H9 (cell line): ENCODE measurements at regions not wholly inside any gene's neighbourhood (a gene's known extent, or its start where the extent isn't known, plus 50 kb on each side); places are given as distances from the start of the nearest gene placed in this dataset.

ENCODE experiments used
- DNase-seq: peaks from one replicate; pipeline ENCODE4 v3.0.0-alpha.2; 2017
- H2AFZ ChIP-seq: one replicate; pipeline ENCODE4 v1.6.1; 2013; ENCODE audit warnings: mild to moderate bottlenecking, low read length, control low read depth, moderate library complexity
- H2AK5ac ChIP-seq: 2 replicates; pipeline ENCODE4 v1.6.1; 2013; ENCODE audit warnings: low read length, control low read depth, mixed read lengths; ENCODE audit not compliant: insufficient read length
- H2BK120ac ChIP-seq: one replicate; pipeline ENCODE4 v1.6.1; 2013; ENCODE audit warnings: low read depth, mild to moderate bottlenecking, low read length, control low read depth, inconsistent platforms; ENCODE audit not compliant: poor library complexity, severe bottlenecking
- H2BK12ac ChIP-seq: 2 replicates; pipeline ENCODE4 v1.6.1; 2013; ENCODE audit warnings: low read length, control low read depth, mixed read lengths, low read depth; ENCODE audit not compliant: insufficient read length
- H2BK15ac ChIP-seq: 2 replicates; pipeline ENCODE4 v1.6.1; 2013; ENCODE audit warnings: low read depth, low read length, control low read depth
- H2BK20ac ChIP-seq: one replicate; pipeline ENCODE4 v1.6.1; 2013; ENCODE audit warnings: low read depth, mild to moderate bottlenecking, low read length, control low read depth, inconsistent platforms; ENCODE audit not compliant: poor library complexity, severe bottlenecking
- H2BK5ac ChIP-seq: 2 replicates; pipeline ENCODE4 v1.6.1; 2013; ENCODE audit warnings: low read length, control low read depth, mixed read lengths; ENCODE audit not compliant: insufficient read length
- H3K14ac ChIP-seq: 2 replicates; pipeline ENCODE4 v1.6.1; 2013; ENCODE audit warnings: low read length, control low read depth; ENCODE audit not compliant: insufficient read depth
- H3K18ac ChIP-seq: 2 replicates; pipeline ENCODE4 v1.6.1; 2013; ENCODE audit warnings: low read depth, mild to moderate bottlenecking, mixed read lengths, low read length, control low read depth; ENCODE audit not compliant: insufficient read length
- H3K23ac ChIP-seq: 2 replicates; pipeline ENCODE4 v1.6.1; 2013; ENCODE audit warnings: low read length, control low read depth, mixed read lengths, low read depth; ENCODE audit not compliant: insufficient read length
- H3K23me2 ChIP-seq: 2 replicates; pipeline ENCODE4 v1.6.1; 2013; ENCODE audit warnings: low read depth, mild to moderate bottlenecking, mixed read lengths, low read length, control low read depth; ENCODE audit not compliant: insufficient read length, poor library complexity, severe bottlenecking
- H3K27ac ChIP-seq: 2 replicates; pipeline ENCODE4 v1.5.1; 2013; ENCODE audit warnings: low read length, control low read depth, mixed read lengths, low read depth; ENCODE audit not compliant: insufficient read length
- H3K27me3 ChIP-seq: 2 replicates; pipeline ENCODE4 v1.6.1; 2013; ENCODE audit warnings: low read length, control low read depth, inconsistent platforms; ENCODE audit not compliant: insufficient read depth
- H3K4ac ChIP-seq: 2 replicates; pipeline ENCODE4 v1.6.1; 2013; ENCODE audit warnings: low read depth, mild to moderate bottlenecking, control low read depth, inconsistent platforms, low read length, moderate library complexity
- H3K4me1 ChIP-seq: 2 replicates; pipeline ENCODE4 v1.6.1; 2013; ENCODE audit warnings: low read length, control low read depth, inconsistent platforms; ENCODE audit not compliant: insufficient read depth
- H3K4me2 ChIP-seq: 2 replicates; pipeline ENCODE4 v1.6.1; 2013; ENCODE audit warnings: low read length, control low read depth, mixed read lengths; ENCODE audit not compliant: insufficient read length, insufficient read depth
- H3K56ac ChIP-seq: 2 replicates; pipeline ENCODE4 v1.6.1; 2013; ENCODE audit warnings: low read depth, mild to moderate bottlenecking, mixed read lengths, low read length, control low read depth; ENCODE audit not compliant: insufficient read length
- H3K79me1 ChIP-seq: 2 replicates; pipeline ENCODE4 v1.6.1; 2013; ENCODE audit warnings: low read depth, mild to moderate bottlenecking, moderate library complexity, low read length, control low read depth, inconsistent platforms; ENCODE audit not compliant: insufficient read depth, poor library complexity, severe bottlenecking
- H3K79me2 ChIP-seq: 2 replicates; pipeline ENCODE4 v1.6.1; 2013; ENCODE audit warnings: low read length, control low read depth, inconsistent platforms; ENCODE audit not compliant: insufficient read depth
- H3K9ac ChIP-seq: 2 replicates; pipeline ENCODE4 v1.6.1; 2013; ENCODE audit warnings: low read length, control low read depth, mixed read lengths; ENCODE audit not compliant: insufficient read length; ENCODE audit errors: extremely low read depth
- H3K9me3 ChIP-seq: one replicate; pipeline ENCODE4 v1.6.1; 2013; ENCODE audit warnings: low read depth, low read length, inconsistent platforms; ENCODE audit not compliant: control insufficient read depth
- H3T11ph ChIP-seq: one replicate; pipeline ENCODE4 v1.6.1; 2013; ENCODE audit warnings: mild to moderate bottlenecking, low read length, control low read depth, inconsistent platforms
- H4K20me1 ChIP-seq: one replicate; pipeline ENCODE4 v1.6.1; 2013; ENCODE audit not compliant: control insufficient read depth, insufficient read length, insufficient read depth
- H4K5ac ChIP-seq: 2 replicates; pipeline ENCODE4 v1.6.1; 2013; ENCODE audit warnings: low read depth, mild to moderate bottlenecking, mixed read lengths, low read length, control low read depth; ENCODE audit not compliant: insufficient read length
- H4K8ac ChIP-seq: replicated peaks from 2 replicates; pipeline ENCODE4 v1.6.1; 2013; ENCODE audit warnings: low read length, control low read depth, mixed read lengths, low read depth; ENCODE audit not compliant: insufficient read length
- H4K91ac ChIP-seq: 2 replicates; pipeline ENCODE4 v1.6.1; 2013; ENCODE audit warnings: low read depth, mild to moderate bottlenecking, moderate library complexity, mixed read lengths, low read length, control low read depth; ENCODE audit not compliant: insufficient read length
- H3K27ac Mint-ChIP-seq, 3 experiments: 2 replicates in 2 of 3; 3 replicates in 1 of 3; pipeline ENCODE4 v1.8.0; 2020 to 2021; ENCODE audit warnings: mixed read lengths in 3 of 3, mild to moderate bottlenecking in 1 of 3, moderate library complexity in 1 of 3
- H3K27me3 Mint-ChIP-seq: 2 replicates; pipeline ENCODE4 v1.8.0; 2021; ENCODE audit warnings: low read depth, mild to moderate bottlenecking, moderate library complexity, mixed read lengths
- H3K36me3 Mint-ChIP-seq, 3 experiments: 2 replicates in 2 of 3; 3 replicates in 1 of 3; pipeline ENCODE4 v1.8.0; 2020 to 2021; ENCODE audit warnings: low read depth in 3 of 3, mixed read lengths in 3 of 3; ENCODE audit not compliant: insufficient read depth in 1 of 3
- H3K4me1 Mint-ChIP-seq, 2 experiments: 2 replicates each; pipeline ENCODE4 v1.8.0; 2020; ENCODE audit warnings: mixed read lengths in 2 of 2
- H3K4me3 Mint-ChIP-seq, 2 experiments: 2 replicates in 1 of 2; 3 replicates in 1 of 2; pipeline ENCODE4 v1.8.0; 2020 to 2021; ENCODE audit warnings: mild to moderate bottlenecking in 2 of 2, mixed read lengths in 2 of 2, moderate library complexity in 1 of 2
- H3K9me3 Mint-ChIP-seq, 2 experiments: 2 replicates in 1 of 2; 3 replicates in 1 of 2; pipeline ENCODE4 v1.8.0; 2020; ENCODE audit warnings: mild to moderate bottlenecking in 2 of 2, mixed read lengths in 2 of 2, moderate library complexity in 1 of 2
- CTCF ChIP-seq: fragments of 200-600 bp; sonication (generic); conservative IDR thresholded peaks from 3 replicates; pipeline ENCODE4 v1.8.0; 2021; ENCODE audit warnings: antibody characterized with exemption, mild to moderate bottlenecking
- WGBS: extraction: QIAGEN DNeasy Blood & Tissue Kit; methylation state at CpG from one replicate; pipeline ENCODE4 v1.1.7; 2013; ENCODE audit warnings: missing lambda C conversion rate, low lambda C conversion rate, mixed read lengths; ENCODE audit not compliant: insufficient read length; ENCODE audit errors: extremely low coverage; 5-methylcytosine and 5-hydroxymethylcytosine counted together

GRCh38 chr3:159795042-159795441, 193.6 kb upstream of the IL12A start:
- TF ChIP-seq CTCF: no peak

More at GRCh38 chr3:159795042-159795441, 193.6 kb upstream of the IL12A start:
- H3K23me2 ChIP-seq: no peaks in the 10 kb centered on the region
- H4K91ac ChIP-seq: no peak overlapping the region
- H2BK20ac ChIP-seq: no peak overlapping the region
- H3K14ac ChIP-seq: no peak overlapping the region
- no peak overlapping the region for H3T11ph ChIP-seq
- no peak overlapping the region for H2BK120ac ChIP-seq
- H2BK12ac ChIP-seq: no peak overlapping the region
- H4K5ac ChIP-seq: no peak overlapping the region
- no peaks in the 10 kb centered on the region for H3K79me1 ChIP-seq
- H3K27me3 ChIP-seq: no peaks in the 10 kb centered on the region
- no peaks in the 10 kb centered on the region for H3K9me3 ChIP-seq
- H3K56ac ChIP-seq: no peak overlapping the region
- no CpG with 5 or more reads among the region's 5 CpGs for WGBS
- Mint-ChIP-seq H3K27ac (no peak overlapping the region), H3K4me1 (peaks cover 8 to 9% of the 10 kb centered on the region in 2 experiments), H3K9me3 (no peaks in the 10 kb centered on the region), H3K27me3 (no peaks in the 10 kb centered on the region), H3K36me3 (no peaks in the 10 kb centered on the region), H3K4me3 (no peak overlapping the region)
- no peak overlapping the region for H3K4me2 ChIP-seq
- no peak for DNase-seq
- H3K9ac ChIP-seq: no peak overlapping the region
- no peak overlapping the region for H2AK5ac ChIP-seq
- no peak overlapping the region for H2BK5ac ChIP-seq
- H4K8ac ChIP-seq: no peak overlapping the region
- H3K4ac ChIP-seq: no peak overlapping the region
- H2AFZ ChIP-seq: no peak overlapping the region
- no peaks in the 10 kb centered on the region for H3K79me2 ChIP-seq
- no peak overlapping the region for H3K23ac ChIP-seq
- no peak overlapping the region for H2BK15ac ChIP-seq
- H4K20me1 ChIP-seq: no peaks in the 10 kb centered on the region
- no peak overlapping the region for H3K18ac ChIP-seq
- H3K27ac ChIP-seq: no peak overlapping the region
- no peaks in the 10 kb centered on the region for H3K4me1 ChIP-seq
